ENCODE measurements at regions not wholly inside any gene's neighbourhood (a gene's known extent, or its start where the extent isn't known, plus 50 kb on each side); places are given as distances from the start of the nearest gene placed in this dataset.

DNA sequence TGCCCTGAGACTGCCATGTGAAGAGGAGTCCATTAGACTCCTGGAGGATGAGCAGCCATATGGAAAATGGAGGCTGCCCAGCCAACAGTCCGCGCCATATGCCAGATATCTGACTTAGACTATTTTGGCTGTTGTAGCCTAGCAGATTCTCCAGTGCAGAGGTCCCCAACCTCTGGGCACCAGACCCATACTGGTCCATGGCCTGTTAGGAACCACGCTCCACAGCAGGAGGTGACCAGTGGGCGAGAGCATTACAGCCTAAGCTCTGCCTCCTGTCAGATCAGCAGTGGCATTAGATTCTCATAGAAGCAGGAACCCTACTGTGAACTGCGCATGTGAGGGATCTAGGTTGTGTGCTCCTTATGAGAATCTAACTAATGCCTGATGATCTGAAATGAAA is 851.9 kb downstream of the NR2F1-AS1 start:
- intact Hi-C loops (cut with micrococcal nuclease; ENCODE audit: unreplicated experiment) = no loop called here
- Histone ChIP-seq H3K4me1 (ENCODE audit: control insufficient read depth, insufficient read depth, low read length) (no peaks in the 10 kb centered on the region; the same call in 1 of the 2 replicates), H3K4me3 (ENCODE audit: low read depth in 2 of 2, low read length in 2 of 2) (no peak overlapping the region), H3K27ac (ENCODE audit: low read length) (no peak overlapping the region), H3K27me3 (ENCODE audit: control insufficient read depth, insufficient read depth, low read length) (no peaks in the 10 kb centered on the region), H3K36me3 (ENCODE audit: control insufficient read depth, insufficient read depth, low read length) (no peaks in the 10 kb centered on the region), H3K9me3 (ENCODE audit: control insufficient read depth, insufficient read depth, low read depth, low read length) (no peaks in the 10 kb centered on the region; the same call in 1 of the 2 replicates)
- TF ChIP-seq, protein P1, sequence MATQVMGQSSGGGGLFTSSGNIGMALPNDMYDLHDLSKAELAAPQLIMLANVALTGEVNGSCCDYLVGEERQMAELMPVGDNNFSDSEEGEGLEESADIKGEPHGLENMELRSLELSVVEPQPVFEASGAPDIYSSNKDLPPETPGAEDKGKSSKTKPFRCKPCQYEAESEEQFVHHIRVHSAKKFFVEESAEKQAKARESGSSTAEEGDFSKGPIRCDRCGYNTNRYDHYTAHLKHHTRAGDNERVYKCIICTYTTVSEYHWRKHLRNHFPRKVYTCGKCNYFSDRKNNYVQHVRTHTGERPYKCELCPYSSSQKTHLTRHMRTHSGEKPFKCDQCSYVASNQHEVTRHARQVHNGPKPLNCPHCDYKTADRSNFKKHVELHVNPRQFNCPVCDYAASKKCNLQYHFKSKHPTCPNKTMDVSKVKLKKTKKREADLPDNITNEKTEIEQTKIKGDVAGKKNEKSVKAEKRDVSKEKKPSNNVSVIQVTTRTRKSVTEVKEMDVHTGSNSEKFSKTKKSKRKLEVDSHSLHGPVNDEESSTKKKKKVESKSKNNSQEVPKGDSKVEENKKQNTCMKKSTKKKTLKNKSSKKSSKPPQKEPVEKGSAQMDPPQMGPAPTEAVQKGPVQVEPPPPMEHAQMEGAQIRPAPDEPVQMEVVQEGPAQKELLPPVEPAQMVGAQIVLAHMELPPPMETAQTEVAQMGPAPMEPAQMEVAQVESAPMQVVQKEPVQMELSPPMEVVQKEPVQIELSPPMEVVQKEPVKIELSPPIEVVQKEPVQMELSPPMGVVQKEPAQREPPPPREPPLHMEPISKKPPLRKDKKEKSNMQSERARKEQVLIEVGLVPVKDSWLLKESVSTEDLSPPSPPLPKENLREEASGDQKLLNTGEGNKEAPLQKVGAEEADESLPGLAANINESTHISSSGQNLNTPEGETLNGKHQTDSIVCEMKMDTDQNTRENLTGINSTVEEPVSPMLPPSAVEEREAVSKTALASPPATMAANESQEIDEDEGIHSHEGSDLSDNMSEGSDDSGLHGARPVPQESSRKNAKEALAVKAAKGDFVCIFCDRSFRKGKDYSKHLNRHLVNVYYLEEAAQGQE (IDR thresholded peaks at IDR 0.05; ENCODE audit: insufficient read depth in 1 of 2, low read depth in 2 of 2, low read length in 1 of 2) = no peak
- TF ChIP-seq, protein P2, sequence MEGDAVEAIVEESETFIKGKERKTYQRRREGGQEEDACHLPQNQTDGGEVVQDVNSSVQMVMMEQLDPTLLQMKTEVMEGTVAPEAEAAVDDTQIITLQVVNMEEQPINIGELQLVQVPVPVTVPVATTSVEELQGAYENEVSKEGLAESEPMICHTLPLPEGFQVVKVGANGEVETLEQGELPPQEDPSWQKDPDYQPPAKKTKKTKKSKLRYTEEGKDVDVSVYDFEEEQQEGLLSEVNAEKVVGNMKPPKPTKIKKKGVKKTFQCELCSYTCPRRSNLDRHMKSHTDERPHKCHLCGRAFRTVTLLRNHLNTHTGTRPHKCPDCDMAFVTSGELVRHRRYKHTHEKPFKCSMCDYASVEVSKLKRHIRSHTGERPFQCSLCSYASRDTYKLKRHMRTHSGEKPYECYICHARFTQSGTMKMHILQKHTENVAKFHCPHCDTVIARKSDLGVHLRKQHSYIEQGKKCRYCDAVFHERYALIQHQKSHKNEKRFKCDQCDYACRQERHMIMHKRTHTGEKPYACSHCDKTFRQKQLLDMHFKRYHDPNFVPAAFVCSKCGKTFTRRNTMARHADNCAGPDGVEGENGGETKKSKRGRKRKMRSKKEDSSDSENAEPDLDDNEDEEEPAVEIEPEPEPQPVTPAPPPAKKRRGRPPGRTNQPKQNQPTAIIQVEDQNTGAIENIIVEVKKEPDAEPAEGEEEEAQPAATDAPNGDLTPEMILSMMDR (IDR thresholded peaks at IDR 0.05) = no peak
- TF ChIP-seq TCF7L2 (IDR thresholded peaks at IDR 0.05; ENCODE audit: low read depth, low read length) = no peak
- ChIA-PET POLR2A (no interaction called here), CTCF (no interaction called here)
- in situ Hi-C loops (cut with HindIII; ENCODE audit: low pct_unique_long_range_greater_than_20kb, low sequenced_read_pairs) = no loop called here
- DNase-seq (ENCODE audit: low read depth, low spot score) = no peak
- ATAC-seq = no peak
- no TSS peak for BruUV-seq (replicated peaks)

DNA sequence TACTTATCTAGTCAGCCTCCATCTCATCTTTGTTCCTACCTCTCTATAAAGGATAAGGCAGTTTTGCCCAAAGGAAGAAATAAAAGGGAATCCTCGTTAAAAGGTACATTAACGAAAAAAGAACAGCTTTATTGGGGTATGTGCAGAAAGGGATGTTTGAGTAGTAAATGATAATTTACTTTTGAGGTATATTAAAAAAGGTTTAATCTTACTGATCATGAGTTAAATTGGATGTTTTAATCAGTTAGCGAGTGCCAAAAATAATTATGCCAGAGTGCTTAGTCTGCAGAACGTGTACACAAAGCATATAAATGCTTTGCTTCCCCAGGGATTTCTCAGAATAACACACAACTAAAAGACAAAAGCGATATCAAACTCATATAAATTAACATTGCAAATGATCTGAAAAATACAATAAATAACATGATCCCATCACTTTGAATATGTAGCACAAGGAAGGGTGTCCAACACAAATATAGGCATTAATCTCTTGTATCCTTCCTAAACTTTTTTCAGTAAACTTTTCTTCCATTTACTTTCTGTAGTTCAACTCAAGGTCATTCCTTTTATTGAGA is 865.0 kb downstream of the NR2F1-AS1 start:
- Histone ChIP-seq H3K27me3 (ENCODE audit: control insufficient read depth, insufficient read depth, low read length) (no peaks in the 10 kb centered on the region), H3K36me3 (ENCODE audit: control insufficient read depth, insufficient read depth, low read length) (no peaks in the 10 kb centered on the region), H3K4me3 (ENCODE audit: low read depth in 2 of 2, low read length in 2 of 2) (no peak overlapping the region), H3K27ac (ENCODE audit: low read length) (no peak overlapping the region; the same call in 1 of the 2 replicates), H3K9me3 (ENCODE audit: control insufficient read depth, insufficient read depth, low read depth, low read length) (peaks cover 4% of the 10 kb centered on the region; the same call in 1 of the 2 replicates), H3K4me1 (ENCODE audit: control insufficient read depth, insufficient read depth, low read length) (no peaks in the 10 kb centered on the region; the same call in 1 of the 2 replicates)
- in situ Hi-C loops (cut with HindIII; ENCODE audit: low pct_unique_long_range_greater_than_20kb, low sequenced_read_pairs) = no loop called here
- TF ChIP-seq SIN3A (IDR thresholded peaks at IDR 0.05; ENCODE audit: borderline replicate concordance, insufficient read depth, low read depth, low read length) = no peak
- no peak for TF ChIP-seq TCF7L2 (IDR thresholded peaks at IDR 0.05; ENCODE audit: low read depth, low read length)
- TF ChIP-seq, protein P2 (IDR thresholded peaks at IDR 0.05) = no peak
- TF ChIP-seq, protein P1 (IDR thresholded peaks at IDR 0.05; ENCODE audit: insufficient read depth in 1 of 2, low read depth in 2 of 2, low read length in 1 of 2) = no peak
- TF ChIP-seq POLR2AphosphoS5 (IDR thresholded peaks at IDR 0.05; ENCODE audit: low read depth, low read length) = no peak
- ChIA-PET POLR2A (no interaction called here), CTCF (no interaction called here)
- no peak for ATAC-seq
- intact Hi-C loops (cut with micrococcal nuclease; ENCODE audit: unreplicated experiment) = no loop called here
- no peak for DNase-seq (ENCODE audit: low read depth, low spot score)
- no TSS peak for BruUV-seq (replicated peaks)
